GM21717 (cell line): ENCODE measurements at regions not wholly inside any gene's neighbourhood (a gene's known extent, or its start where the extent isn't known, plus 50 kb on each side); places are given as distances from the start of the nearest gene placed in this dataset.
"Not testable (repeated sequence)": the region's sequence is repeated elsewhere in the genome, so short reads cannot be mapped to it uniquely, and the experiment has no call there.

Experiments used
- ATAC-seq: cut with Tn5 transposase; IDR thresholded peaks from one replicate; pipeline ENCODE4 v1.9.1; 2021; ENCODE audit warnings: mild to moderate bottlenecking, moderate library complexity; ENCODE audit not compliant: unreplicated experiment

- no peak for ATAC-seq
Observed at GRCh38 chr4:97140545-97140944, 1002.7 kb downstream of the STPG2 start.

GRCh38 chr4:97141332-97141731 lies 1001.9 kb downstream of the STPG2 start:
- not testable (repeated sequence) for ATAC-seq

- ATAC-seq = no peak
Observed at GRCh38 chr4:97142410-97142809, 1000.9 kb downstream of the STPG2 start.

- no peak for ATAC-seq
Observed at GRCh38 chr4:97142893-97143292, 1000.4 kb downstream of the STPG2 start.

- no peak for ATAC-seq
Observed at GRCh38 chr4:97144199-97144598, 999.1 kb downstream of the STPG2 start.

- no peak for ATAC-seq
Observed at GRCh38 chr4:97150966-97151365, 992.3 kb downstream of the STPG2 start.

- ATAC-seq = no peak
Observed at GRCh38 chr4:97152149-97152548, 991.1 kb downstream of the STPG2 start.

- ATAC-seq = no peak
Observed at GRCh38 chr4:97153042-97153441, 990.2 kb downstream of the STPG2 start.

- ATAC-seq = no peak
Observed at GRCh38 chr4:97159625-97160024, 983.7 kb downstream of the STPG2 start.

GRCh38 chr4:97185233-97185632 lies 958.0 kb downstream of the STPG2 start:
- no peak for ATAC-seq

GRCh38 chr4:97197106-97197505 lies 946.2 kb downstream of the STPG2 start:
- ATAC-seq = no peak

- no peak for ATAC-seq
Observed at GRCh38 chr4:97208749-97209148, 934.5 kb downstream of the STPG2 start.

GRCh38 chr4:97215409-97215941 lies 927.8 kb downstream of the STPG2 start:
- ATAC-seq = no peak

GRCh38 chr4:97216046-97216445 lies 927.2 kb downstream of the STPG2 start:
- ATAC-seq = no peak

GRCh38 chr4:97235521-97235920 lies 907.8 kb downstream of the STPG2 start:
- no peak for ATAC-seq

- ATAC-seq = no peak
Observed at GRCh38 chr4:97238956-97239666, 904.2 kb downstream of the STPG2 start.

- no peak for ATAC-seq
Observed at GRCh38 chr4:97239667-97239997, 903.6 kb downstream of the STPG2 start.

- no peak for ATAC-seq
Observed at GRCh38 chr4:97252615-97253154, 890.6 kb downstream of the STPG2 start.

GRCh38 chr4:97262769-97263168 lies 880.5 kb downstream of the STPG2 start:
- no peak for ATAC-seq

GRCh38 chr4:97270051-97270450 lies 873.2 kb downstream of the STPG2 start:
- ATAC-seq = no peak

GRCh38 chr4:97279391-97279790 lies 863.9 kb downstream of the STPG2 start:
- no peak for ATAC-seq

- no peak for ATAC-seq
Observed at GRCh38 chr4:97300561-97300960, 842.7 kb downstream of the STPG2 start.

GRCh38 chr4:97305351-97305750 lies 837.9 kb downstream of the STPG2 start:
- ATAC-seq = no peak
